Erythroblast (primary cell): ENCODE measurements at regions not wholly inside any gene's neighbourhood (a gene's known extent, or its start where the extent isn't known, plus 50 kb on each side); places are given as distances from the start of the nearest gene placed in this dataset.

Experiments
- GATA1 ChIP-seq: IDR thresholded peaks from 2 replicates; pipeline ENCODE4 v1.6.1; 2011; ENCODE audit warnings: low read depth, mild to moderate bottlenecking, control low read depth, low read length, moderate library complexity
- POLR2A ChIP-seq: IDR thresholded peaks from 2 replicates; pipeline ENCODE4 v1.6.1; 2011; ENCODE audit warnings: mild to moderate bottlenecking, low read length

- TF ChIP-seq POLR2A = no peak
- TF ChIP-seq GATA1 = no peak
Observed at GRCh38 chr10:33869028-33869427, 534.6 kb upstream of the NRP1 start.
